Panc1 (cell line): ENCODE measurements at regions not wholly inside any gene's neighbourhood (a gene's known extent, or its start where the extent isn't known, plus 50 kb on each side); places are given as distances from the start of the nearest gene placed in this dataset.

Experiments
- ATAC-seq: fragments of 200-7000 bp; cut with Tn5 transposase; 2 replicates; pipeline ENCODE4 v1.9.1; 2020; ENCODE audit warnings: mild to moderate bottlenecking, moderate library complexity
- BruUV-seq: library from RNA; stranded (reverse); fragments of 400-500 nt; replicated peaks from 2 replicates; lab custom pipeline; 2021; lab: Mats Ljungman, UMichigan
- CTCF ChIA-PET: fragments of 300-600 bp; sonication (Branson Sonifier 250); formaldehyde crosslinking; loops from one replicate; lab custom pipeline; 2022; ENCODE audit warnings: antibody characterized with exemption; lab: Charles Lee
- POLR2A ChIA-PET: fragments of 300-600 bp; sonication (Branson Sonifier 250); formaldehyde crosslinking; loops from one replicate; lab custom pipeline; 2022; ENCODE audit warnings: antibody characterized with exemption; lab: Charles Lee
- DNase-seq: peaks from one replicate; pipeline ENCODE4 v3.0.0-alpha.2; 2010; ENCODE audit warnings: low read depth, low spot score
- H3K27ac ChIP-seq: 2 replicates; pipeline ENCODE4 v1.5.1; 2011; ENCODE audit warnings: mild to moderate bottlenecking, low read length, inconsistent platforms
- H3K27me3 ChIP-seq: fragments of 200-500 bp; sonication (Bioruptor generic); 2 replicates; pipeline ENCODE4 v1.6.0; 2014; ENCODE audit warnings: low read length, inconsistent platforms; ENCODE audit not compliant: control insufficient read depth, insufficient read depth
- H3K36me3 ChIP-seq: fragments of 200-500 bp; sonication (Bioruptor generic); 2 replicates; pipeline ENCODE4 v1.5.1; 2014; ENCODE audit warnings: inconsistent platforms, mild to moderate bottlenecking, low read length, moderate library complexity; ENCODE audit not compliant: control insufficient read depth, insufficient read depth
- H3K4me1 ChIP-seq: 2 replicates; pipeline ENCODE4 v1.5.1; 2011; ENCODE audit warnings: inconsistent platforms, mild to moderate bottlenecking, low read length, moderate library complexity; ENCODE audit not compliant: control insufficient read depth, insufficient read depth
- H3K4me3 ChIP-seq, 2 experiments: 2 replicates each; pipeline ENCODE4 v1.5.1; 2011 to 2012; ENCODE audit warnings: low read depth in 2 of 2, low read length in 2 of 2, mild to moderate bottlenecking in 2 of 2, inconsistent platforms in 1 of 2, moderate library complexity in 1 of 2
- H3K9me3 ChIP-seq: fragments of 200-500 bp; sonication (Bioruptor generic); 2 replicates; pipeline ENCODE4 v1.5.1; 2014; ENCODE audit warnings: low read depth, mild to moderate bottlenecking, inconsistent platforms, low read length, moderate library complexity; ENCODE audit not compliant: control insufficient read depth, insufficient read depth
- POLR2AphosphoS5 ChIP-seq: IDR thresholded peaks from 2 replicates; pipeline ENCODE4 v1.6.1; 2012; ENCODE audit warnings: mild to moderate bottlenecking, low read depth, low read length, moderate library complexity
- SIN3A ChIP-seq: IDR thresholded peaks from 2 replicates; pipeline ENCODE4 v1.6.1; 2012; ENCODE audit warnings: low read depth, mild to moderate bottlenecking, low read length, moderate library complexity, borderline replicate concordance; ENCODE audit not compliant: insufficient read depth
- TCF7L2 ChIP-seq: IDR thresholded peaks from 2 replicates; pipeline ENCODE4 v1.6.1; 2011; ENCODE audit warnings: mild to moderate bottlenecking, low read depth, low read length, inconsistent platforms
- in situ Hi-C: cut with HindIII; loops from 2 replicates; pipeline ENCODE4 v1.10.0; 2016; ENCODE audit warnings: low sequenced_read_pairs, low pct_unique_long_range_greater_than_20kb
- intact Hi-C: fragments of 100-400 bp; cut with micrococcal nuclease; formaldehyde crosslinking; loops from one replicate; pipeline ENCODE4 v1.10.0; 2022; ENCODE audit not compliant: unreplicated experiment
- TF ChIP-seq, protein P1 (sequence below): fragments of 450-650 bp; IDR thresholded peaks from 2 replicates; pipeline ENCODE4 v1.5.1; 2017; ENCODE audit warnings: mild to moderate bottlenecking
- TF ChIP-seq, protein P2 (sequence below), 2 experiments: IDR thresholded peaks; 2 replicates each; pipeline ENCODE4 v1.6.1; 2011 to 2012; ENCODE audit warnings: low read depth in 2 of 2, control low read depth in 1 of 2, low read length in 1 of 2, mild to moderate bottlenecking in 1 of 2, moderate library complexity in 1 of 2; ENCODE audit not compliant: insufficient read depth in 1 of 2

DNA sequence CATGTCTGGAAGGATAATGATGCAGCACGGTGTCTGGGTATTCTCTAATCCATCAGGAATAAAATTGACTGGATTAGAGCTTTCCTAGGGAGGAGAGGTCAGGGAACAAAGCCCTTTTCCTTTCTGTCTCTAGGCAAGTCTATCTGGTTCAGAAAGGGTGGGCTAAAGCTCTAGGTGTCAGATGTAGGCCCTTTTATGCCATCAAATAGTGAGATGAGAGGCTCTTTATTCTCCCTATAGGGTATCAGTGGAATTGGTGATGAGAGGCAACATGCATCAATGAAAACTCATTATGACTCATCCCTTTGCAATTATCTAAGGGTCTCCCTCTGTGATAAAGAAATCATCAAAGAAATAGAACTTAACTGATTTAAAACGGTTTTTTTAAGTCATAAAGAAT, 328.0 kb upstream of the CRIM1 start:
- no peak for ATAC-seq
- TF ChIP-seq, protein P1, sequence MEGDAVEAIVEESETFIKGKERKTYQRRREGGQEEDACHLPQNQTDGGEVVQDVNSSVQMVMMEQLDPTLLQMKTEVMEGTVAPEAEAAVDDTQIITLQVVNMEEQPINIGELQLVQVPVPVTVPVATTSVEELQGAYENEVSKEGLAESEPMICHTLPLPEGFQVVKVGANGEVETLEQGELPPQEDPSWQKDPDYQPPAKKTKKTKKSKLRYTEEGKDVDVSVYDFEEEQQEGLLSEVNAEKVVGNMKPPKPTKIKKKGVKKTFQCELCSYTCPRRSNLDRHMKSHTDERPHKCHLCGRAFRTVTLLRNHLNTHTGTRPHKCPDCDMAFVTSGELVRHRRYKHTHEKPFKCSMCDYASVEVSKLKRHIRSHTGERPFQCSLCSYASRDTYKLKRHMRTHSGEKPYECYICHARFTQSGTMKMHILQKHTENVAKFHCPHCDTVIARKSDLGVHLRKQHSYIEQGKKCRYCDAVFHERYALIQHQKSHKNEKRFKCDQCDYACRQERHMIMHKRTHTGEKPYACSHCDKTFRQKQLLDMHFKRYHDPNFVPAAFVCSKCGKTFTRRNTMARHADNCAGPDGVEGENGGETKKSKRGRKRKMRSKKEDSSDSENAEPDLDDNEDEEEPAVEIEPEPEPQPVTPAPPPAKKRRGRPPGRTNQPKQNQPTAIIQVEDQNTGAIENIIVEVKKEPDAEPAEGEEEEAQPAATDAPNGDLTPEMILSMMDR: no peak
- TF ChIP-seq SIN3A (no peak), POLR2AphosphoS5 (no peak), TCF7L2 (no peak)
- TF ChIP-seq, protein P2, sequence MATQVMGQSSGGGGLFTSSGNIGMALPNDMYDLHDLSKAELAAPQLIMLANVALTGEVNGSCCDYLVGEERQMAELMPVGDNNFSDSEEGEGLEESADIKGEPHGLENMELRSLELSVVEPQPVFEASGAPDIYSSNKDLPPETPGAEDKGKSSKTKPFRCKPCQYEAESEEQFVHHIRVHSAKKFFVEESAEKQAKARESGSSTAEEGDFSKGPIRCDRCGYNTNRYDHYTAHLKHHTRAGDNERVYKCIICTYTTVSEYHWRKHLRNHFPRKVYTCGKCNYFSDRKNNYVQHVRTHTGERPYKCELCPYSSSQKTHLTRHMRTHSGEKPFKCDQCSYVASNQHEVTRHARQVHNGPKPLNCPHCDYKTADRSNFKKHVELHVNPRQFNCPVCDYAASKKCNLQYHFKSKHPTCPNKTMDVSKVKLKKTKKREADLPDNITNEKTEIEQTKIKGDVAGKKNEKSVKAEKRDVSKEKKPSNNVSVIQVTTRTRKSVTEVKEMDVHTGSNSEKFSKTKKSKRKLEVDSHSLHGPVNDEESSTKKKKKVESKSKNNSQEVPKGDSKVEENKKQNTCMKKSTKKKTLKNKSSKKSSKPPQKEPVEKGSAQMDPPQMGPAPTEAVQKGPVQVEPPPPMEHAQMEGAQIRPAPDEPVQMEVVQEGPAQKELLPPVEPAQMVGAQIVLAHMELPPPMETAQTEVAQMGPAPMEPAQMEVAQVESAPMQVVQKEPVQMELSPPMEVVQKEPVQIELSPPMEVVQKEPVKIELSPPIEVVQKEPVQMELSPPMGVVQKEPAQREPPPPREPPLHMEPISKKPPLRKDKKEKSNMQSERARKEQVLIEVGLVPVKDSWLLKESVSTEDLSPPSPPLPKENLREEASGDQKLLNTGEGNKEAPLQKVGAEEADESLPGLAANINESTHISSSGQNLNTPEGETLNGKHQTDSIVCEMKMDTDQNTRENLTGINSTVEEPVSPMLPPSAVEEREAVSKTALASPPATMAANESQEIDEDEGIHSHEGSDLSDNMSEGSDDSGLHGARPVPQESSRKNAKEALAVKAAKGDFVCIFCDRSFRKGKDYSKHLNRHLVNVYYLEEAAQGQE (IDR thresholded peaks at IDR 0.05; ENCODE audit: insufficient read depth in 1 of 2, low read depth in 2 of 2, low read length in 1 of 2): no peak
- Histone ChIP-seq H3K36me3 (no peaks in the 10 kb centered on the region), H3K4me3 (no peak overlapping the region), H3K27ac (no peak overlapping the region), H3K27me3 (no peaks in the 10 kb centered on the region), H3K9me3 (no peaks in the 10 kb centered on the region), H3K4me1 (no peaks in the 10 kb centered on the region)
- BruUV-seq: no TSS peak
- in situ Hi-C loops (no loop called here), intact Hi-C loops (no loop called here)
- POLR2A ChIA-PET: no interaction called here
- DNase-seq: no peak
- CTCF ChIA-PET: no interaction called here

DNA sequence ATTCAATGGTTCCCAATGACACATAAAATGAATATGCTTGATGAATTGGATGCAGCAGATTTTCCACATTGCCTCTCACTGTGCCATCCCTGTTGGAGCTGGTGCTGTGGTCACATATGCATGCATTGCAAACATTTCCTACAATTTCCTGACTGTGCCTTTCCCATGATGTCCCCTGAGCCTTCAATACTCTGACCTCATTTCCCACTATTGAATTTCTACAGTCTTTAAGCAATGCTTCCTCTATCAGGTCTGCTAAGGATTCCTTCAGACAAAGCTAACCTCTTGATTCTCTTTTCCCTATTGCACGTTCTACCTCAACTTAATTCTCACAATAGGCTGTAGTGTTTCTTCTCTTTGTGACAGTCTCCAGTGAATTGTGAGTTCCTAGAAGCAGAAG, 342.5 kb upstream of the CRIM1 start:
- H3K9me3 ChIP-seq: no peaks in the 10 kb centered on the region
- intact Hi-C loops: no loop called here
- POLR2A ChIA-PET: no interaction called here
- peaks cover 3% of the 10 kb centered on the region; the same call in 1 of the 2 replicates for H3K27me3 ChIP-seq
- H3K4me1 ChIP-seq: no peaks in the 10 kb centered on the region
- CTCF ChIA-PET: no interaction called here
- no peak overlapping the region for H3K27ac ChIP-seq
- in situ Hi-C loops: no loop called here
- BruUV-seq: no TSS peak
- ATAC-seq (no peak), DNase-seq (no peak)
- no peak overlapping the region for H3K4me3 ChIP-seq
- H3K36me3 ChIP-seq: no peaks in the 10 kb centered on the region
- TF ChIP-seq TCF7L2 (no peak), POLR2AphosphoS5 (no peak), SIN3A (no peak)
- TF ChIP-seq, protein P2 (IDR thresholded peaks at IDR 0.05; ENCODE audit: insufficient read depth in 1 of 2, low read depth in 2 of 2, low read length in 1 of 2): no peak
- TF ChIP-seq, protein P1: no peak
